ENCODE measurements at regions not wholly inside any gene's neighbourhood (a gene's known extent, or its start where the extent isn't known, plus 50 kb on each side); places are given as distances from the start of the nearest gene placed in this dataset.
A peak's percentile ranks its signal among the peaks of the same experiment; 100 is the strongest.

DNA sequence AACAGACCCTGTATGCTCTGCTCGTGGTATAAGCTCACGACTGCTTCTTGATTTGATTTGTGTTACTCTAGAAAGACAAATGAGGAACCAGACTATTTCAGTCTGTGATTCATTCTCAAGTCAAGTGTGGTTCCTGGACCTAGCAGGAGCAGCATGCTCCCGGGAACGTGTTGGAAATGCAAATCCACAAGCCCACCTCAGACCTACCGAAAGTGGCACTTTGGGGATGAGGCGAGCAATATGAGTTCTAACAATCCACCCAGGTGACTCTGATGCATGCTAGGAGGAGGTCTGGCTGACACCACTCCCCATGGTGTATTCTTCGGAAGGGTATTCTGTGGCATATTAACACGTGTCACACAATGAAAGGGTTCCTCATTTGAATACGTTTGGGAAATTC lies 59.5 kb upstream of the TMX1 start:
- no peaks in the 10 kb centered on the region for H3K9me3 ChIP-seq (ENCODE audit: severe bottlenecking)
- TF ChIP-seq CTCF (IDR thresholded peaks at IDR 0.05; ENCODE audit: poor library complexity, severe bottlenecking): no peak
- H3K36me3 ChIP-seq (ENCODE audit: low read depth): no peaks in the 10 kb centered on the region
- H3K27ac ChIP-seq (ENCODE audit: poor library complexity, severe bottlenecking): no peak overlapping the region
- ATAC-seq (ENCODE audit: low read depth): no peak
- H3K27me3 ChIP-seq (ENCODE audit: insufficient read depth, poor library complexity, severe bottlenecking): peaks cover 13% of the 10 kb centered on the region
- H3K4me3 ChIP-seq (ENCODE audit: severe bottlenecking): no peak overlapping the region
- peaks cover 8% of the 10 kb centered on the region for H3K4me1 ChIP-seq (ENCODE audit: insufficient read depth, poor library complexity, severe bottlenecking)
- no peak for DNase-seq (ENCODE audit: low spot score)

DNA sequence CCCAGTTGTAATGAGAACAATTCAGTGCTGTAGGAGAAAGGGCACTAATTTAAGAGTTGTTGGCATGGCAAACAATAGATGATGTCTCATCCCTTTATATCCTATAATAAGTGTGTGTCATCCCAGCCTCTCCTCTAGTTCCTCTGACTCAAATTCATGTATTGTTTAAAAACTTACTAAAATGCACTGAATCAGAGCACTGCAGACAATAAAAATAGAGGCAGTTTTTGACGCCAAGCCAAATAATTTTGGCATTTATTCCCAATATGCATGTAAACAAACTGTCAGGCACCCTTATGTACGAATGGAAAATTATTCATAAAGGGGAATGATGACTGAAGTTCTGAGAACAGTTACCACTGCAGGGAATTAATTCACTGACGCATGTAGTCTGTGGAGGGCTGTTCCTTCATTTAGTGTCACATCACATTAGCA lies 57.9 kb upstream of the TMX1 start:
- no peak for TF ChIP-seq CTCF (IDR thresholded peaks at IDR 0.05; ENCODE audit: poor library complexity, severe bottlenecking)
- H3K36me3 ChIP-seq (ENCODE audit: low read depth): no peaks in the 10 kb centered on the region
- H3K27ac ChIP-seq (ENCODE audit: poor library complexity, severe bottlenecking): no peak overlapping the region
- no peak overlapping the region for H3K4me3 ChIP-seq (ENCODE audit: severe bottlenecking)
- H3K27me3 ChIP-seq (ENCODE audit: insufficient read depth, poor library complexity, severe bottlenecking): no peaks in the 10 kb centered on the region
- DNase-seq (ENCODE audit: low spot score) (no peak), ATAC-seq (ENCODE audit: low read depth) (peak; percentile 98)
- no peaks in the 10 kb centered on the region for H3K9me3 ChIP-seq (ENCODE audit: severe bottlenecking)
- peaks cover 8% of the 10 kb centered on the region for H3K4me1 ChIP-seq (ENCODE audit: insufficient read depth, poor library complexity, severe bottlenecking)

- Histone ChIP-seq H3K4me3 (ENCODE audit: severe bottlenecking) (no peak overlapping the region), H3K36me3 (ENCODE audit: low read depth) (no peaks in the 10 kb centered on the region), H3K27ac (ENCODE audit: poor library complexity, severe bottlenecking) (no peak overlapping the region), H3K4me1 (ENCODE audit: insufficient read depth, poor library complexity, severe bottlenecking) (peaks cover 8% of the 10 kb centered on the region), H3K27me3 (ENCODE audit: insufficient read depth, poor library complexity, severe bottlenecking) (no peaks in the 10 kb centered on the region), H3K9me3 (ENCODE audit: severe bottlenecking) (no peaks in the 10 kb centered on the region)
- DNase-seq (ENCODE audit: low spot score) (no peak), ATAC-seq (ENCODE audit: low read depth) (no peak)
- no peak for TF ChIP-seq CTCF (IDR thresholded peaks at IDR 0.05; ENCODE audit: poor library complexity, severe bottlenecking)
Observed at GRCh38 chr14:51185180-51185579, 54.9 kb upstream of the TMX1 start.

DNA sequence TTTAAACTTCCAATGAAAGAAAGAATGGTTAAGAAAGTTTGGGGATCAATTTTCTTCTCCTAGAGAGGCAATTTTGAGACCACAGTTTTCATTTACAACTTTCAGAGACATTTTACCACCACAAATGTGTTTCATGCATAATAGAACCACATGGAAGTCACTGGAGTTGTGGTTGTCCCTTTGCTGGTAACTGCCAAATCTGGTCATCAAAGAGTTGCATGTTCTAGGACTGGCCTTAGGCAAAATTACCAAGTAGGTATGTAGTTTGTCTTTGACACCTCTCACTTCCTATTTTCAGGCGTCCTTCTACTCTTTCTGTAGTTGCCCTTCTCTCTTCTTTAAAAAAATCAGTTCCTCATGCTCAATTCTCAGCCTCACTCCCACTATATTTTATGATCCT lies 54.3 kb upstream of the TMX1 start:
- DNase-seq (ENCODE audit: low spot score): no peak
- Histone ChIP-seq H3K27ac (ENCODE audit: poor library complexity, severe bottlenecking) (no peak overlapping the region), H3K27me3 (ENCODE audit: insufficient read depth, poor library complexity, severe bottlenecking) (no peaks in the 10 kb centered on the region), H3K4me1 (ENCODE audit: insufficient read depth, poor library complexity, severe bottlenecking) (peaks cover 8% of the 10 kb centered on the region), H3K36me3 (ENCODE audit: low read depth) (no peaks in the 10 kb centered on the region), H3K9me3 (ENCODE audit: severe bottlenecking) (no peaks in the 10 kb centered on the region), H3K4me3 (ENCODE audit: severe bottlenecking) (no peak overlapping the region)
- TF ChIP-seq CTCF (IDR thresholded peaks at IDR 0.05; ENCODE audit: poor library complexity, severe bottlenecking): no peak
- no peak for ATAC-seq (ENCODE audit: low read depth)

GRCh38 chr14:51188566-51189185 lies 51.4 kb upstream of the TMX1 start:
- Histone ChIP-seq H3K36me3 (ENCODE audit: low read depth) (no peaks in the 10 kb centered on the region), H3K9me3 (ENCODE audit: severe bottlenecking) (no peaks in the 10 kb centered on the region), H3K27me3 (ENCODE audit: insufficient read depth, poor library complexity, severe bottlenecking) (no peaks in the 10 kb centered on the region), H3K4me1 (ENCODE audit: insufficient read depth, poor library complexity, severe bottlenecking) (no peaks in the 10 kb centered on the region), H3K27ac (ENCODE audit: poor library complexity, severe bottlenecking) (no peak overlapping the region), H3K4me3 (ENCODE audit: severe bottlenecking) (no peak overlapping the region)
- ATAC-seq (ENCODE audit: low read depth) (no peak), DNase-seq (ENCODE audit: low spot score) (no peak)
- TF ChIP-seq CTCF (IDR thresholded peaks at IDR 0.05; ENCODE audit: poor library complexity, severe bottlenecking): no peak

Data from RWPE2 (cell line).